CD4-positive, alpha-beta T cell treated with Interleukin-2 at 100 ng/mL for 4 hours (primary cell): ENCODE measurements at regions not wholly inside any gene's neighbourhood (a gene's known extent, or its start where the extent isn't known, plus 50 kb on each side); places are given as distances from the start of the nearest gene placed in this dataset.

ENCODE experiments used
- DNase-seq: peaks from one replicate; pipeline ENCODE4 v3.0.0-alpha.2; 2020; ENCODE audit warnings: low spot score

DNA sequence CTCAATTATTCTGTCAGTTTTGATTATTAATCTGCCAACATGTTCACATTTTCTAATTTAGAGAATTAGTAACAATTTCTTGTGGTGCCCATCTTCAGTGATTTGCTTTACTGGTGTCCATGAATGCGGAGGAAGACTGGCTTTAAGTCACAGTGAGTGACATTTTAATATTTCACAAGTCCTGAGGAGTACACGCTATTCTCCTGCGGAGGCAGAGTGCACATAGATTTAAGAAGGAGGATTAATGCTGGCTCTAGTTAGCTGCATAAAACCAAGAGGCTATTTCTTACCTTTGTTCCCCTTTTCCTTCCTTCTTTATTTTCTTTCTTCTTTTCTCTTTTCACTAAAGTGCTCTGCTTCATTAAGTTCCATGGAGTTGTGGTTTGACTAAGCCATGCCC lies 495.2 kb upstream of the IGFBP7 start:
- DNase-seq, result no peak

DNA sequence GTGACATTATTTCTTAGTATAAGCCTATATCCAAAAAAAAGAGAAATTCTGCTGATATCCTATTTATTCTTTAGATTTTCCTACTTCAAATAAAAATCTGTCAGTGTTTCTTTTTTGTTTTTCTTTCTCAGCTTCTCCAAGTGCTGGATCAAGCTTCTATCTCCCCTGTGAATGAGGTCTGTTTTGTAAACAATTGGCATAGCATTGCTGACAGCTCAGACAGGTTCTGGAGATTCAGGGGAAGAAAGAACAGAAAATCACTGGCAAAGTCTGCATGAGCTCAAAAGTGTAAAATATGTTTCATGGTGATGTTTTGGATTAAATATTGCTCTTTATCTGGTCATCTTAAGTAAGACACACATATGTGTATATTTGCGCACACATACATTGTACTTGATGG lies 492.0 kb upstream of the IGFBP7 start:
- DNase-seq, result no peak

DNA sequence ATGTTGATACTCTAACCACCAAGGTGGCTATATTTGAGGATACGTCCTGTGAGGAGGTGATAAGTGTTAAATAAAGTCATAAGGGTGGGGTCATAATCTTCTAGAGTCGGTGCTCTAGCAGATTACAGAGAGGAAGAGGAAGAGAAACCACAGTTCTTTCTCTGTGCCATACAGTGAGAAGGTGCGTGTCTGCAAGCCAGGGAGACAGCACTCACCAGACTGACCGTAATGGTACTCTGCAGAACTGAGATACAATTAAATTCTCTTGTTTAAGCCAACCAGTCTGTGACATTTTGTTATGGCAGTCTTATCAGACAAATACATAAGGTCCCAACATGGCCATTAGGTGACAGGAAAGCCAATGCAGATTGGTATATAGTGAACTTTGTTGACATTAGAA lies 480.9 kb upstream of the IGFBP7 start:
- no peak for DNase-seq

DNA sequence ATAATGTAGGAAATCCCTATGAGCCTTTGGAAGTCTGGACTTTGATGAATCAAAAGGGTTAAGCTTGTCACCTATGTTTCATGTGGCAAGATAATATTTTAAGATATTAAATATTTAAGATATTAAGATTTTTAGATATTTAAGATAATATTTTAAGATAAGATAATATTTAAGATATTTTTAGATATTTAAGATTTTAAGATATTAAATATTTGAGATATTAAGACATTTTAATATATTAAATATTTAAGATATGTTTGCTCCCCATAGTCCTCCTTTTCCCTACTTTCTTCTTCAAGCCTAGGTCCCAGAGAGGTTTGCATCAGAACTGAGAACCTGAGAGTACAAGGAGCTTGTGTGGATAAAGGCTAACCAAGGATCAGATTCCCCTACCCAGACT lies 478.4 kb upstream of the IGFBP7 start:
- DNase-seq, result no peak

DNA sequence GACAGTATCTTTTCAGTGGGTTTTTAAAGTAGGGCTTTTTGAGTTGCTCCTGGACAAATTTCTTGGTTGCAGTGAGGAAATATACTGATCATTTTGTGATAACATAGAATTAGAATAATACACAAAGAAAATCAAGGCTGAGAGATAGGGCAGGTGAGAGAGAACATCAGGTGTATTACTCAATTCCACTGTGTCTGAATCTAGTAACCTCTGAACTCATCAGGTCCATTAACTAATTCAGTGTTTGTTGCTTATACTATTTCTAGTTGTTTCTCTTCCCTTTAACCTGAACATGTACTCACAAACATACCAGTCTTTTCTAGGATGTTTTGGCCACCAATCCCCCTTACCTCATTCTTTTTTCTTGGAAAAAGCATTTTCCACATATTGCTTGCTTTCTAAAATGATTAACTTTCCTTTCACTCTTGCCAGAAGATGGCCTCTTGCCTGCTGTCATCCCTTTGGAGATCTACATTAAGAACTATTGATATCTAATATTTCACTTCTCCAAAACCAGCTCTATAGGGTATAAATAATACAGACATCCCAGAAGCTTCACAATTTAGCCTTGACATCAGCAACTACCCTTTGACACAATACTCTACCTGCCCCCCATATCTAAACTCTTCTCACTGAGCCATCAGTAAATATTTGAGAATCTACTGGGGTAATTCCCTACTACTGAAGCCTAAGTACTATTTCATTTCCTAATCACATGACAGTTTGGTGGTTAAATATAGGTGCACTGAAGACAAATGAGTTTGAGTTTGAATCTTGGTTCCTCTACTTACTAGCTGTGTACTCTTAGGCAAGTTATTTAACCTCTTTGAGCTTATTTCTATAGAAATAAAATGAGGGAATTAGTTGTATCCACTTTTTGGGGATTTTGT lies 470.8 kb upstream of the IGFBP7 start:
- no peak for DNase-seq

DNA sequence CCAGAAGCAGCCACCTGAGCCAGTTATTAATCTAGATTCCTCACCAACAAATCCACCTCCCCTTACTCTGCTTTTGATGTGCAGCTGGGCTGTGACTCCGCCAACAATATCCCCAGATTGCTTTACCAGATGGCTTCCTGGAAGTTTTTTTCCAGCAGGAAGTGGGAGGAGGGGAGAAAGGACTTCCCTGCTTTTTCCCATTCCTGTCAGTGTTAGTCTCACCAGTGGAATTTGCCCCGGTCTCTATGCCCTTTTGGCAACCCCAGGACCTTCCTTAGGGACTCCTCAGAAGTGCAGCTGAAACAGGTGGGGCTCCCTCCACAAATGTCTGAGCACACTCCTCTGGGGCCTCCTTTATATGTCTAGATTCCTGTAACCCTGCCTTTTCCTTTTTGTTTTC lies 465.2 kb upstream of the IGFBP7 start:
- no peak for DNase-seq

DNA sequence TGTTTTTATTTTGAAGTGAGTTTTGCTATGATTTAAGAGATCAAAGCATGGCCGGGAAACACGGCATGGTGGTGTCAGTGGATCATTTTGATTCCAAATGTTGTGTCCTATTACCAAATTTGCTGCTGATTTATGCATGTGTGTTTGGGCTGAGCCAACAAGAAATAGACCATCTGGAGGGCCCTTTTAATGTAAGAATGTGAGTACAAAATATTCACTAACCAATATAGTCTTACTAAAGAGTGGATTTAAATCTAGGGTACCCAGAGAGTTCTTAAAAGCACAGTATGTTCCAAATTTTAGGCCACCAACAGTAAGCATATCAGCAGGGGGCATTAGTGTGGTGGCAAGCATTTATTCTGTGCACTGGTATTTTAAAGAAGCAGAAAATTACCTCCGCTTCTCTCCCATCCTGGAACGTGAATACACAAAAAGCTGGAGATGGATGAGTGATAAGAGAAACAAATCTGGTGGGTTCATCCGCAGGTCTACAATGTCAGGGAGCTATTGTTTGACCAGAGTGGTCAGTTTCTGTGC lies 444.4 kb upstream of the IGFBP7 start:
- no peak for DNase-seq

DNA sequence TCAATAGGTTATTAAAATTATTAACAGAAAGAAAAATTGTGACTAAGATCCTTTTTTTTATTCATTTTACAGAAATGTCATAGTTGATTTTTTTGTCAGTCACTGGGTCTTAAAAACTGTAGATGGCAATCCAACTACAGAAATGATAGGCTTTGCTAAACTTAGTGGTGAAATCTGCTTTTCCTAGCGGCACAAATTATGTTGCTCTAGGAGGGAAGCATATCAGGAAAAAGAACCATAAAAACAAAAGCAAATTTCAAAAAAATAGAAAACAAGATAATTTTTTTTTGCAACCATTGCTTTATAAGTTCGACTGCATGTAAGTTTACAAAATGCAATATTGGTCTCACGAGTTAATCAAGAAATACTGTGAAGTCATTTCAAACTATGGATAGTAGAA lies 443.5 kb upstream of the IGFBP7 start:
- no peak for DNase-seq

DNA sequence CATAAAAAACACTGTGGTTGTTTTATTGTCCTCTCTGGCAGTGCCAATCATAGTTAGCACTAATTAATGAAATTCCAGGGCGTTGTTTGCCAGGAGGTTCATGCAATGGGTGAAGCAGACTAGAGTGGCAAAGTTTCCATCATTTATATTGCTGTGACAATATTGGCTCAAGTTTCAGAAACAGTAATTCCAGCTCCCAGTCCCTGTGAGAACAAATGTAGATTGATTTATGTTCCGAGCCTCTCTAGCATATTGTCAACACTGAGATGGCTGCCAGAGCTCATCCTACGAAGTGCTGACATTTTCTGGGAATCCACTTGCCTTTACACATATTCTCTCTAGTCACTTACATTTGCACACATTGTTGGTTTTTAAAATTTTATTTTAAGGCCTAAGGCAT lies 440.0 kb upstream of the IGFBP7 start:
- DNase-seq, result no peak

DNA sequence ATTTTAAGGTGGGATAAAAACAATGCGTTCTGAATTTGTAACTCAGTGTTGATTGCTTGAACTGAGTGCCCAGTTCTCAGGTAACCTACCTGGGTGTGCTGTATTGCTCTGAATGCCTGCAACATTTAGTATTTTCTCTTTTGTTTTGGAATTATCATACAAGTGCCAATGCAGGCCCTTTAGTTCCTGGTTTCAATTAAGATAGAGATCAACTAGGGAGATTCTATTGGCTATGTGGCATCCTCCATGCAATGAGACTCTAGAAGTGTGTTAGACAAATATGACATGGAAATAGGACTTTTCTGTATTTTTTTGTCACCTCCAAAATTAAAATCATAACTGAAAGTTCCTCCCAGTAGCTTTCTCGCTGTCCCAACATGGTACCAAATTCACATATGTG lies 438.7 kb upstream of the IGFBP7 start:
- DNase-seq, result no peak

DNA sequence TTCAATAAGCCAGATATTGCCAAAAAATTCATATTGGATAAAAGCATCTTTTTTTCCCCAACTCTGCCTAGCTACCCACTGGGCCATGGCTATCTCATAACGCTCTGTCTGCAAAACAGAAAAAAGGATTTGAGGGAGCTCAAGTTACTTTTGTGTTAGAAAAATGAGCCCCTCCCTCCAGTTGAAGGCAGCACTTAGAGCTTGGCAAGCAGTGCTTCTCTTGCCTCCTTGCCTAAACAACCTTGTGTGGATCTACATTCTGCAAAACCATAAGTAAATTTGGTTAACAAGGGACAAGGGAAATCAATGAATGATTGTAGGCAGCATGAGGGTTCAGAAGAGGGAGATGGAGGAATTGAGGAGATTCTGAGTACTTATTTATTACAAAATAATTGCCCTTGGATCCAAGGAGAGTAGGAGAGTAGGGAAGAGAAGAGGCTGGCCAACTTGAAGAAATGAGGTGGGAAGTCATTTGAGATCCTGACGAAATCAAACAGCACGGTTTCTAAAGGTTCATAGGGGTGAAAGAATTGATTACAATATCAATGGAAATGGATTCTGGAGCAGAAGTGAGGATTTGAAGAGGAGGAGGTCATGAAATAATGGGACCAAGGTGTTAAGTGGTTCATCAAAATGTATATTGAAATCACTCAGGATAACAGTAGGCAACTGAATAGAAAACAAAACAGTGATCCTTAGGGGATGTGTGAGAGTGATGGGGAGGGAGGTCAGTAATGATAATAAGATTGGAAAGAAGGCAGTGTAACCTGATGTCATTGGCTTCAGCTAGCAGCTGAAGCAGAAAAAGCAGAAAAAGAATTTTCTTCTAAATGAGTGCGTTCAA lies 434.8 kb upstream of the IGFBP7 start:
- DNase-seq, result no peak

DNA sequence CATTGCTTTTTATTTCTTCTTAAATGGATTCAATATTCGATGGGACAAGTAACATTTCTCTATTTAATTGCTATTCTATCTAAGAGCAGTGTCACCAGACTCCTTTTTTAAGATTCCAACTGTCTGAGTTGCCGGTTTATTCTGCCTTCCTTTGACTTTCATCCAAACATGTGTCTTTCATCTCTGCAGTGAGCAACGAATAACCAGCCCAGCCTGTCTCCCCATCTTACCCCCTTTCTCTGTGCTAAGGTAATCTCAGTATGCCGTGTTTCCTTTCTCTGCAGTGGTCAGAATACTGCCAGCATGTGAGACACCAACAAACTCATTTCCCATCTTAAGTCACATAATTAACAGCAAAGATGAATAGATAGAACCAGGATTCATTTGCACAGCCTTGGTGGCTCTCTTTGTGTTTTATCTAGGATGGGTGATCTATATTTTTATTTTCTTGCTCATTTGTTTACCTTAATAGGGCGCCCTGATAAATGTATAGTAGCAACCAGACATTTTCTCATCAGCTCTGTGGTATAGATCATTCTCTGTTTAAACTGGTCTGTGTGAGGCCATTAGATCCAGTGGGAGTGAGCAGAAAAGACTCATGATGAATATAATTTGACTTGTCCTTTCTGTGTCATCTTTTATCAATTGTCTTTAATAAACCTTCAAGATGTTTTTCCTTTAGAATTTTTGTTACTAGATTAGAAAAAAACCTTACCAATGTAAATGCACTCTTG lies 394.8 kb upstream of the IGFBP7 start:
- DNase-seq, result no peak

DNA sequence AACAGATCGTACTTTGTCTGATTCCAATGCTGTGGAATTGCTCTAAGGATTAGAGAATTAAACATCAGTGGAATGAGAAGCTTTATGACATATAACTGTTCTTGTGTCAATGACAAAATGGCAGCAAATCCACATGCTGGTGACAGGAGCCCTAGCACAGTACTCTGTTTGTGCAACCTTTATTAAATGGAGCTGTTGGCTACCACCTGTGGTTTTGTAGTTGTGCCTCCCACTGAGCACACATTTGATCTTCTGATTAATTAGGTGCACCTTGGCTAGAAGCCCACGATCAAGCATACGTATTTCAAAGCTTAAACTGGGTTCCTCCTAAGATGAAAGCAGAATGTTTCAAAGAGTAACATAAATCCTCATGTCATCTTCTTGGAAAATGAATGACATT lies 394.0 kb upstream of the IGFBP7 start:
- DNase-seq, result no peak

DNA sequence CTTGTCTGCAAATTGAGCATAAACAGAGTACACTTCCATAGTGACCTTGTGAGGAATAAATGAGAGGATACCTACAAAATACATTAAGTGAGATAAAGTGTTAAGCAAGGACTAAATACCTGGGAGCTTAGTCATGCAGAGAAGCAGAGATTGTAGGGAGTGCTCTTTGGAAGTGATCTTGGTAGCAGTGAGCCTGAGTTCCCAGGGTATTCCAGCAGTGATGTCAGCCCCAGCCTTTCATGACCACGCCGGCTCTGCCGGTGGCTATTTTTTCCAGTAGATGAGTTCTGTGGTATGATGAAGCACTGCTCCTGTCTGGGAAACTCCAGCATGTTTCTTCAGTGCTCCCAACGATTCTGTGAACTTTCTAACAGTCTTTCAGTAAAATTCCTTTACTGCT lies 391.5 kb upstream of the IGFBP7 start:
- DNase-seq, result no peak

DNA sequence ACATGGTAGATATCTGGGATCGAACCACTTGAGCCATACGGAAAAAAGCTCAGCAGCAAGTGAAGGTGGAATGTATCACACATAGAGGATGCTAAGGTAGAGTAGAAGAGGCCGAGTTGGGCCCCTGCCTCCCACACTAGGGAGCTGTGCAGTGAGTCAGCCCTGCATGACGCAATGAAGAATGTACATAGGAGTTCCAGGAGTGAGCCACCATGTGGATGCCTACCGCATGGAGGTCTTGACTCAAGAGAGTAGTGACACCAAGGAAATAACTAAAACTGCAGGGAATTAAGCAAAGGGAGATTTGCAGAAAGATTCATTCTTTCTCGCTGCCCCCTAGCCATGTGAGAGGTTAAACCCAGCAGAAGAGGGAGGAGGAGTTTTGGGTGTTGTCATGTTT lies 389.6 kb upstream of the IGFBP7 start:
- DNase-seq, result no peak

DNA sequence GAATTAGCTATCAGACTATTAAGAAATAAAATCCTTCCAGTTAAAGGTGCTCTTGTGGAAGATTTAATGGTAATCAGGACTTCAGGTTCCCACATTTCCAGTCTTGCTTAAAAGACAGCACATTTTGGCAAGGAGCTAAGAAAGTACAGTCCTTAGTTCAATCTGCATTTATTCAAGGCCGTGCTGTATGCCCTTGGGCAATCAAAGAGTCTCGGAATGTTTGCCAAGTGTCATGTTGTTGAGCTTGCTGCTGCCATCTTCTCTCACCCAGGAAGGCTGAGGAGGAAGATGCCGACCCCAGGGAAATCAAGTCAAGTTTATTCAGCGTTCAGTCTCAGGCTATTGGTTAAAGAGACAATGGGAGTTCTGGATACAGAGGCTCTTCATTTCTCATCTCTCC lies 388.1 kb upstream of the IGFBP7 start:
- no peak for DNase-seq

DNA sequence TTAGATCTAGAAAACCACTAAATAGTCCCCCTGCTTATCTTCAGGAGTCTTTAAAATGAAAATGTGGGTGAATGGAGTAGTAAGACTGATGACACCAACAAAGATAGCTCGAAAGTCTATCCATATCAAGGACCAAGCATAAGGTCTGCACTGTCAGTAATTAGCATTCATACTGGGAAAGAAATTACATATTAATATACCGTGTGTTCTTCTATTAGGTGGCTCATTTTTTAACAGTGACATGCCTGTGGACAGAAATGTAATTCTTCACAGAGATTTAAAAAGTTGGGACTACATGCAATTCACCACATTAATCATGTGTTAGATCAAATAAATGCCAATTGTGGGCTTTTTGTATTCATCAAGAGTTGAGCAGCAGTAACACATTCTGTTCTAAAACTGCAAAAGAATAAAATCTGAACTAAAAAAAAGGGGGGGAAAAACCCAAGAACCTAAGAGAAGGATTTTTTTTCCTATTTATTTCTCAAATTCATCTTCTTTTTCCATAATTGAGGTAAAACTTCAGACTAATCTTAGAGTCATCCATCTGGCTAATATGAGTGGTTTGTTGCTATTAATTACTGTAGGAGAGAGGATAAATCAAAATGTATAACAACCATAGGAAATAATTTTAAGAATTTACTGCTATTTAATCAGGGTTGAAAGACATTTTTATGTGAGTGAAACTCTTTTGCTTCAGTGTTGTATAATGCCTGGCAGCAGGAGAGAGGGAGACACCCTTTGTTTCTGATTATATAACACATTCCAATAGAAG lies 386.7 kb upstream of the IGFBP7 start:
- DNase-seq, result no peak

DNA sequence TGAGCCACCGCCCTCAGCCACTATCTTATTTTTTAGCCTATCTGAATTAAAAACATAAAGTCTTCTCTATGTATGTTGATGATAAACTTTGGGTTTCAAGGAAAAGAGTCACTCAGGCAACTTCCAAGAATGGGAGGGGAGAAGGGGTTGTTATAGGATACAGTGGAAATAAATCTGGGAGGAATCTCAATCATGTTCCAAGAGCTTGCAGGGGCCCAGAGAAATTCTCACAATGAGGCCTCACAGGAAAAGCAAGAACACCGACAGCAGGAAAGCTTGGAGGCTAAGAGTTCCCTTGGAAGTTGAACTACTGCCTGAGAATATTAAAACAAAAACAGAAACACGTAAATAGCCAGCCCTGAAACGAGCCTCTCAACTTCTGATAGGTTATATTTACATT lies 384.6 kb upstream of the IGFBP7 start:
- DNase-seq, result no peak

DNA sequence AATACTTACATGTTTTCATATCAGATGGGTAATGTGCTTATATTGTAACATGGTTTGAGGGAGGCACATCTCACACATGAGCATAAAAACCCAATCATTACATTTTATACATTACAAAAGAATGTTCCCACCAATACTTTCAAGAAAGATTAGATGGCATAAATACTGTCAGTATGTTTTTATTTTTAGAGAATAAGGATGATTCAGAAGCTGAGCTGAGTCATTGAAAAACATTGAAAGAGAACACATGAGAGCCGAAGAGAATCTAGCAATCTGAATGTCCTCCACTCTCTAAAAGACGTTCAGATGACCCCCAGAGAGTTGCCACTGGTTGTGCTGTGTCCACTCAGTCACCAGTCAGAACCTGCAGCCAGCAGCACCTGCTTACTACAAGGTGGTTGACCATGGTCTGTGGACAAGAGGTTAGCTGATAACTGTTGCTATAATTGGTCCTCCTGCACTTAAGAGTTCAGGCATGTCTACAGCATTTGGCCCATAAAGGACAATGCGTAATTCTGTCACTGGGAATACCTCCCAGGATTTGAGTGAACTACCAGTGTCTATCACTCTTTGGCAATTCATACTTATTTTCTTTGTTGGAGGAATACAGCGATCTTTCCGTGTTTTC lies 382.2 kb upstream of the IGFBP7 start:
- no peak for DNase-seq

DNA sequence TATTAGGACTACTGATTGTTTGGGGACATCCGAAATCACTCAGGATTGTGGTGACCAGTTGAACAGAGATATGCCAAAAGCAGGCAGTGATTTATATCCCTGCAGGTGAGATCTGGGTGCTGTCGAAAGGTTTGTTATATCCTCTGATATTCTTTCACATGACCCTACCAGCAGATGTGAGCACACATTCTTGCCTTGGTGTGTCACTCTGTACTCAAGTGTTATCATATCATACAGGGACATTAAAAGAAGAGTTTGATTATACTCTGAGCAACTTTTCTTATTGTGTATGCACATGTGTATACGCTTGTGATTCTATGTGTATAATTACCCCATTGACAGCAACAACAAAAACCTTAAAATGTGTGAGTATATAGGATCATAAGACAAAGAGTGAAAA lies 381.2 kb upstream of the IGFBP7 start:
- no peak for DNase-seq
